Astrocyte of the spinal cord (primary cell): ENCODE measurements at regions not wholly inside any gene's neighbourhood (a gene's known extent, or its start where the extent isn't known, plus 50 kb on each side); places are given as distances from the start of the nearest gene placed in this dataset.

ENCODE experiments used
- DNase-seq: peaks from one replicate; pipeline ENCODE4 v3.0.0; 2011; ENCODE audit warnings: low read depth, low spot score
- H3K4me3 ChIP-seq: 2 replicates; pipeline ENCODE4 v1.5.1; 2011; ENCODE audit warnings: low read depth, mild to moderate bottlenecking, low read length, moderate library complexity
- in situ Hi-C: cut with HindIII; loops from 2 replicates; pipeline ENCODE4 v1.10.0; 2017; ENCODE audit warnings: low sequenced_read_pairs
- TF ChIP-seq, protein P1 (sequence below): IDR thresholded peaks from 2 replicates; pipeline ENCODE4 v1.5.1; 2012; ENCODE audit warnings: low read depth, mild to moderate bottlenecking, low read length, inconsistent platforms

DNA sequence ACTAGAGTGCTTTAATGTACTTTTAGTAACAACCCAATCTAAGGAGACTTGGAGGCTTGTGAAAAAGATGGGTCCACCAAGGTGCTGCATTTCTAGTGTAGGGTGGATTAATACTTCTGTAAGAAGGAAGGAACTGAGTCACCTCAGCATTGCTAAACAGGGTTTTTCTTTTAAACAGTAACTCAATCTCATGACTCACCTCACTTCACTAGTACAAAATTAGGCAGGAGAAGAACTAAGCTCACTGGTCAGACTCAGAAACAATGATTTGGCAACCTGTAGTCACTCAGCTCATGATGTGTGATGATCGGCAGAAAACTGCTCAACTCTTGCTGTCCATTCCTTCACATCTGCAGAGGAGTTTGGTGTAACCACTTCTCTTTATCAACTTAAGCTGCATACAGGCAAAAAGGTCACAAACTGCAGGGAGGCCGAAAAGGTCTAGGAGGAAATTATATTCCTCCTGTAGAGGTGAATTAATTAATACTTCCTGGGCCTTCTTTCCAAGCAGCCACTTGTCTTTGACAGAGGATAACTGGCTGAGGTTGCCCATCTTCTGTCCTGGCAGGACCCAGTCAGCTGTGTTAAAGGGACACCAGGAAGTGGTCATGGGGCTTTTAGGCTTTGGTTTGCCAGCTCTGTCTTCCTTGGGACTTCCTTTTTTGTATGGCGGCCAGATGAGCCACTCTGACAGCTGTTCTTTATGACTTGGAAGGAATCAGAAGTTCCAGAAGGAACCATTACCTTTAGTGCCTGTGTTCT lies 466.9 kb downstream of the FUT8 start:
- peak; percentile 30 for DNase-seq
- H3K4me3 ChIP-seq, result no peak overlapping the region
- TF ChIP-seq, protein P1, sequence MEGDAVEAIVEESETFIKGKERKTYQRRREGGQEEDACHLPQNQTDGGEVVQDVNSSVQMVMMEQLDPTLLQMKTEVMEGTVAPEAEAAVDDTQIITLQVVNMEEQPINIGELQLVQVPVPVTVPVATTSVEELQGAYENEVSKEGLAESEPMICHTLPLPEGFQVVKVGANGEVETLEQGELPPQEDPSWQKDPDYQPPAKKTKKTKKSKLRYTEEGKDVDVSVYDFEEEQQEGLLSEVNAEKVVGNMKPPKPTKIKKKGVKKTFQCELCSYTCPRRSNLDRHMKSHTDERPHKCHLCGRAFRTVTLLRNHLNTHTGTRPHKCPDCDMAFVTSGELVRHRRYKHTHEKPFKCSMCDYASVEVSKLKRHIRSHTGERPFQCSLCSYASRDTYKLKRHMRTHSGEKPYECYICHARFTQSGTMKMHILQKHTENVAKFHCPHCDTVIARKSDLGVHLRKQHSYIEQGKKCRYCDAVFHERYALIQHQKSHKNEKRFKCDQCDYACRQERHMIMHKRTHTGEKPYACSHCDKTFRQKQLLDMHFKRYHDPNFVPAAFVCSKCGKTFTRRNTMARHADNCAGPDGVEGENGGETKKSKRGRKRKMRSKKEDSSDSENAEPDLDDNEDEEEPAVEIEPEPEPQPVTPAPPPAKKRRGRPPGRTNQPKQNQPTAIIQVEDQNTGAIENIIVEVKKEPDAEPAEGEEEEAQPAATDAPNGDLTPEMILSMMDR, result no peak
- in situ Hi-C loops, result no loop called here

DNA sequence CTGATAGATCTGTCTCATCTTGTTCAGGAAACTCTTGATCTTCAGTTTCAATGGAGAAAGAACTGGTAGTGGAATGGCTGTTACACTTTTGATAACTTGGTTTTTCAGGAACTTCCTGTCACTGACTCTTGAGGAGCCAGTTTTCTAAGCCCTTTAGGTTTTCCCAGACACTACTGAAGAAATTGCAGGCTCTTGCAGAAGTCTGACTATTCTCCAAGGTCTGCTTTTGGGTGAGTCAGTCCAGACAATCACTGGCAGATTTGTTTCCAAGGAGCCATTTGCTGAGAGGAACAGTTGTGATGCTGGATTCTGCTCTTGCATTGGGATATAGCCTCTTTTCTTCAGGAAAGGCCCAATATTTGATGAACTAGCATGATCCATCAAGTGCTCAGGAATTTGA lies 468.0 kb downstream of the FUT8 start:
- in situ Hi-C loops, result no loop called here

DNA sequence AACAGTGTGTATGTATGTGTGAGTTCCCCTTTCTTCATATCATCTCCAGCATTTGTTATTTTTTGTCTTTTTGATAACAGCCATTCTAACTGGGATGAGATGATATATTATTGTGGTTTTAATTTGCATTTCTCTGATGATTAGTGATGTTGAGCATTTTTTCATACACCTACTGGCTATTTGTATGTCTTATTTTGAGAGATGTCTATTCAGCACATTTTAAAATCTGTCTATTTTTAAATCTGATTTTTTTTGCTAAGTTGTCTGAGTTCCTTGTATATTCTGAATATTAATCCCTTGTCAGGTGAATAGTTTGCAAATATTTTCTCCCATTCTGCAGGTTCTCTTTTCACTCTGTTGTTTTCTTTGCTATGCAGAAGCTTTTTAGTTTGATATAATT lies 469.1 kb downstream of the FUT8 start:
- no peak overlapping the region for H3K4me3 ChIP-seq
- TF ChIP-seq, protein P1, result no peak
- no peak for DNase-seq
- in situ Hi-C loops, result no loop called here

More for the DNA sequence above, 468.0 kb downstream of the FUT8 start:
- no peak overlapping the region for H3K4me3 ChIP-seq
- TF ChIP-seq, protein P1, result no peak
- DNase-seq, result no peak

DNA sequence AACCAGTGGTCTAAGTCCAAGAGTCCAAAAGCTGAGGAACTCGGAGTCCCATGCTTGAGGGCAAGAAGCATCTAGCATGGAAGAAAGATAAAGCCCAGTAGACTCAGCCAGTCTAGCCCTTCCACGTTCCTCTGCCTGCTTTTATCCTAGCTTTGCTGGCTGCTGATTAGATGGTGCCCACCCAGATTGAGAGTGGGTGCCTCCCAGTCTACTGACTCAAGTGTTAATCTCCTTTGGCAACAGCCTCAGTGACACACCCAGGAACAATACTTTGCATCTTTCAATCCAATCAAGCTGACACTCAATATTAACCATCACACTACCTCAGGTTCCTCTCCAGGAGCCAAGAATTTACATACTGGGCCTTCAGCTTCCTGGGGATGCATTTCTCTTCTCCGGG lies 476.1 kb downstream of the FUT8 start:
- in situ Hi-C loops, result no loop called here
- H3K4me3 ChIP-seq, result no peak overlapping the region
- no peak for DNase-seq
- TF ChIP-seq, protein P1, result no peak

DNA sequence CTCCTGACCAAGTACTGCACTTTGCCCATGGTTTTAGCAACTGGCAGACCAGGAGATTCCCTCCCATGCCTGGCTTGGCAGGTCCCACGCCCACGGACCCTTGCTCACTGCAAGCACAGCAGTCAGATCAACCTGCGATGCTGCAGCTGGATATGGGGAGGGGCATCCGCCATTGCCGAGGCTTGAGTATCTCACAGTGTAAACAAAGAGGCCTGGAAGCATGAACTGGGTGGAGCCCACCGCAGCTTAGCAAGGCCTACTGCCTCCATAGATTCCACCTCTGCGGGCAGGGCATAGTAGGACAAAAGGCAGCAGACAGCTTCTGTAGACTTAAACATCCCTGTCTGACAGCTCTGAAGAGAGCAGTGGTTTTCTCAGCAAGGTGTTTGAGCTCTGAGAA lies 479.8 kb downstream of the FUT8 start:
- DNase-seq, result no peak
- in situ Hi-C loops, result no loop called here
- H3K4me3 ChIP-seq, result no peak overlapping the region
- TF ChIP-seq, protein P1, result no peak

DNA sequence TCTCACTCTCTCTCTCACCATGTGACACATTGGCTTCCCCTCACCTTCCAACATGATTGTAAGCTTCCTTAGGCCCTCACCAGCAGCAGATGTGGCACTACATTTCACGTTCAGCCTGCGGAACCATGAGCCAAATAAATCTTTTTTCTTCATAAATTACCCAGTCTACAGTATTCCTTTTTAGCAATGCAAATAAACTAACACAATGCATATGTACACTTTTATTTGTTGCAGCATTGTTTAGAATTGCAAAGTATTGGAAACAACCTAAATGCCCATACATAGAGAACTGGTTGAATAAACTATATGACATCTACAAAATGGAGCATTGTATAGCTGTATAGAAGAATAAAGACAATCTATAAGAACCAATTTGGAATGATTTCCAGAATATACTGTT lies 487.6 kb downstream of the FUT8 start:
- in situ Hi-C loops, result no loop called here
- no peak for DNase-seq
- no peak overlapping the region for H3K4me3 ChIP-seq
- TF ChIP-seq, protein P1, result no peak
